Lower leg skin (tissue), 4 donors: ENCODE measurements at regions not wholly inside any gene's neighbourhood (a gene's known extent, or its start where the extent isn't known, plus 50 kb on each side); places are given as distances from the start of the nearest gene placed in this dataset.
A peak's percentile ranks its signal among the peaks of the same experiment; 100 is the strongest.

ENCODE experiments used
- DNase-seq, 2 donors: peaks; one replicate each; pipeline ENCODE4 v3.0.0-alpha.2; 2019; ENCODE audit warnings: low spot score in 2 of 2
- H3K4me3 ChIP-seq: fragments of 200-600 bp; sonication (generic); 2 replicates; pipeline ENCODE4 v1.5.1; 2017; ENCODE audit warnings: mild to moderate bottlenecking, low read depth; ENCODE audit not compliant: poor library complexity, severe bottlenecking
- POLR2A ChIP-seq, 2 donors: fragments of 450-650 bp; IDR thresholded peaks; one replicate each; pipeline ENCODE4 v1.6.1; 2016 to 2017; ENCODE audit warnings: antibody characterized with exemption in 2 of 2, mild to moderate bottlenecking in 1 of 2, moderate library complexity in 1 of 2
- WGBS, 2 donors: methylation state at CpG; one replicate each; pipeline ENCODE4 v1.1.5; 2018; 5-methylcytosine and 5-hydroxymethylcytosine counted together
- intact Hi-C: fragments of 100-400 bp; cut with DNase I; formaldehyde crosslinking; loops from one replicate; pipeline ENCODE4 v1.15.0; 2023; ENCODE audit warnings: low total_unique reads
- TF ChIP-seq, protein P1 (sequence below), 3 donors: fragments of 450-650 bp; IDR thresholded peaks; one replicate each; pipeline ENCODE4 v1.5.1; 2016; ENCODE audit warnings: antibody characterized with exemption in 3 of 3, mild to moderate bottlenecking in 3 of 3, moderate library complexity in 2 of 3

- TF ChIP-seq POLR2A (IDR thresholded peaks at IDR 0.05): no peak
- TF ChIP-seq, protein P1, sequence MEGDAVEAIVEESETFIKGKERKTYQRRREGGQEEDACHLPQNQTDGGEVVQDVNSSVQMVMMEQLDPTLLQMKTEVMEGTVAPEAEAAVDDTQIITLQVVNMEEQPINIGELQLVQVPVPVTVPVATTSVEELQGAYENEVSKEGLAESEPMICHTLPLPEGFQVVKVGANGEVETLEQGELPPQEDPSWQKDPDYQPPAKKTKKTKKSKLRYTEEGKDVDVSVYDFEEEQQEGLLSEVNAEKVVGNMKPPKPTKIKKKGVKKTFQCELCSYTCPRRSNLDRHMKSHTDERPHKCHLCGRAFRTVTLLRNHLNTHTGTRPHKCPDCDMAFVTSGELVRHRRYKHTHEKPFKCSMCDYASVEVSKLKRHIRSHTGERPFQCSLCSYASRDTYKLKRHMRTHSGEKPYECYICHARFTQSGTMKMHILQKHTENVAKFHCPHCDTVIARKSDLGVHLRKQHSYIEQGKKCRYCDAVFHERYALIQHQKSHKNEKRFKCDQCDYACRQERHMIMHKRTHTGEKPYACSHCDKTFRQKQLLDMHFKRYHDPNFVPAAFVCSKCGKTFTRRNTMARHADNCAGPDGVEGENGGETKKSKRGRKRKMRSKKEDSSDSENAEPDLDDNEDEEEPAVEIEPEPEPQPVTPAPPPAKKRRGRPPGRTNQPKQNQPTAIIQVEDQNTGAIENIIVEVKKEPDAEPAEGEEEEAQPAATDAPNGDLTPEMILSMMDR (IDR thresholded peaks at IDR 0.05): no peak
- 84 to 87% methylated on average over 9 of the region's 9 CpGs for WGBS, 2 donors
- intact Hi-C loops: no loop called here
Observed at GRCh38 chr12:14187966-14188365, 177.5 kb upstream of the ATF7IP start.

DNA sequence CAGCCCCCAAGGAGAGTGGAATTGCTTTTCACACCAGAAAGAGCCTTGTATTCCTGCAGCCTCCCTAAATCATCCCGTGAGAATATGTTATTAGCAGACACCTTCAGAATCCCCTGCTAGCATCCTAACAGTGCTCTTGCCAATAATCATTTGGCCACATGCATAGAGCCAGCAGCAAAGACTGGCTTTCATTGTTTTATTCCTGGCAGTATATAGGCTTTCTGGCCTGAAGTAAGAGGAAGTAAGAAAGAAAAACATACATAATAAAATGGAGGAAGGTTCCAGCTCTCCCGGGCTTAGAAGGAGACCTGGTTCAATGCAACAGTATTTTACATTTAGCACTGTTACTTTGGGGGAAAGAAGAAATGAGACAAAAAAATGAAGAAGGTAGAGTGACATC is 176.7 kb upstream of the ATF7IP start:
- TF ChIP-seq, protein P1 (IDR thresholded peaks at IDR 0.05): no peak
- TF ChIP-seq POLR2A (IDR thresholded peaks at IDR 0.05): no peak
- H3K4me3 ChIP-seq: no peak overlapping the region
- 8 to 20% methylated on average over 2 of the region's 2 CpGs for WGBS, 2 donors

More at GRCh38 chr12:14187966-14188365, 177.5 kb upstream of the ATF7IP start:
- DNase-seq: no peak
- no peak overlapping the region for H3K4me3 ChIP-seq

DNA sequence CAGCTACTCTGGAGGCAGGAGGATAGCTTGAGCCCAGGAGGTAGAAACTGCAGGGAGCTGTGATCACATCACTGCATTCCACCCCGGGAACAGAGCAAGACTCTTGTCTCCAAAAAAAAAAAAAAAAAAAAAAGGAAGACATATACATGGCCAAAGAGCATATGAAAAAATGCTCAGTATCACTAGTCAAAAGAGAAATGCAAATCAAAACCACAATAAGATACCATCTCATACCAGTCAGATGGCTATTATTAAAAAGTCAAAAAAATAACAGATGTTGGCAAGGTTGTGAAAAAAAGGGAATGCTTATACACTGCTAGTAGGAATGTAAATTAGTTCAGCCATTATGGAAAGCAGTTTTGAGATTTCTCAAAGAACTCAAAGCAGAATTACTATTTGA is 174.8 kb upstream of the ATF7IP start:
- intact Hi-C loops: no loop called here
- TF ChIP-seq POLR2A (IDR thresholded peaks at IDR 0.05): no peak
- WGBS, 2 donors: 43 to 44% methylated on average over 1 of the region's 1 CpG

More for the DNA sequence above, 176.7 kb upstream of the ATF7IP start:
- DNase-seq: no peak
- intact Hi-C loops: no loop called here

DNA sequence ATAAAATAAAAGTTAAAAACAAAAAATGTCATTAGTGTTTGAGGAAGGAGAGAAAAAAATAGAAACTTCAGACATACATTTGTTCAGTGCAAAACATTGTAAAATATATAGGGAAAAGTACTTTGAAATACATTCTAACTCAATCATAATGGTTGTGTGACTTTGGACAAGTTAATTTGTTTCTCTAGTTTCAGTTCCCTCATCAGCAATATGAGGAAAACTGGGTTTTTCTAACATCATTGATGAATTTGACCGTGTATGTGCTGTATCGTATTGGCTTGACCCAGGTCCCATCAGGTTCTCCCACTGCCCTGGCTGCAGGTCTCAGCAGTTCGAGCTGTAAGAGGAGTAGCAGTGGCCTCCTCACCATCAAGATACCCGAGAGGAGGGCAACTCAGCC is 173.9 kb upstream of the ATF7IP start:
- intact Hi-C loops: no loop called here
- WGBS, 2 donors: 88 to 90% methylated on average over 4 of the region's 4 CpGs
- DNase-seq: no peak
- TF ChIP-seq, protein P1 (IDR thresholded peaks at IDR 0.05): no peak
- H3K4me3 ChIP-seq: no peak overlapping the region

More for the DNA sequence above, 174.8 kb upstream of the ATF7IP start:
- no peak for DNase-seq
- H3K4me3 ChIP-seq: no peak overlapping the region

DNA sequence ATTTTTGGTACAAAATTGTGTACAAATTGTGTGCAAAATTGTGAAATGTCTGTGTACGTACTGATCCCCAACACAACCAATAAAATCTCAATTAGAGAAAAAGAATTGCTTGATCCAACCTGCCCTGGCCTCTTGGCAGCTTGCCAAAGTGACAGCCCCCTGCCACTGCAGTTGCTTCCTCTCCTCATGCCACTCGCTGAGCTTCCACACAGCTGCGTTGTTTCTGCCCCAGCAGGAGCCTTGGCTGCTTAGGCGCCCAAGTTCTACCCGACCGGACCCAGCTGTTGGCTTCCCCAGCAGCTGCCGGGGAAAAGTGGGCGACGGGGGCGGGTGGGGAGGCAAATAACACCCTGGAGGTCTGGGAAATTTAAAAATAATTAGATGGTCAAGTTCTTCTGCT is 171.8 kb upstream of the ATF7IP start:
- no peak overlapping the region for H3K4me3 ChIP-seq
- WGBS, 2 donors: 62 to 68% methylated on average over 10 of the region's 10 CpGs
- TF ChIP-seq, protein P1 (IDR thresholded peaks at IDR 0.05): no peak
- no peak for TF ChIP-seq POLR2A (IDR thresholded peaks at IDR 0.05)
- DNase-seq: peak in 1 of 2 donors; percentile 39
- intact Hi-C loops: no loop called here

- DNase-seq: peak in 1 of 2 donors; percentile 52
- TF ChIP-seq, protein P1 (IDR thresholded peaks at IDR 0.05): no peak
- TF ChIP-seq POLR2A (IDR thresholded peaks at IDR 0.05): no peak
- no peak overlapping the region for H3K4me3 ChIP-seq
- intact Hi-C loops: no loop called here
- 82 to 86% methylated on average over 11 of the region's 11 CpGs for WGBS, 2 donors
Observed at GRCh38 chr12:14194572-14194971, 170.9 kb upstream of the ATF7IP start.
